Coronary artery (tissue), 2 donors: ENCODE measurements at regions not wholly inside any gene's neighbourhood (a gene's known extent, or its start where the extent isn't known, plus 50 kb on each side); places are given as distances from the start of the nearest gene placed in this dataset.
"Not testable (repeated sequence)": the region's sequence is repeated elsewhere in the genome, so short reads cannot be mapped to it uniquely, and the experiment has no call there.

Source experiments
- DNase-seq: peaks from one replicate; pipeline ENCODE4 v3.0.0-alpha.2; 2017; ENCODE audit warnings: low spot score
- H3K27ac ChIP-seq, 2 donors: fragments of 200-600 bp; sonication (generic); one replicate each; pipeline ENCODE4 v1.5.1; 2016 to 2019
- H3K4me3 ChIP-seq: fragments of 200-600 bp; sonication (generic); 2 replicates; pipeline ENCODE4 v1.5.1; 2016; ENCODE audit warnings: mild to moderate bottlenecking, moderate library complexity
- CTCF ChIP-seq: fragments of 200-600 bp; sonication (generic); IDR thresholded peaks from one replicate; pipeline ENCODE4 v1.5.1; 2019; ENCODE audit warnings: antibody characterized with exemption

GRCh38 chr12:131620946-131621681 lies 89.8 kb upstream of the SFSWAP start:
- Histone ChIP-seq H3K4me3 (no peak overlapping the region), H3K27ac (no peak overlapping the region)
- no peak for TF ChIP-seq CTCF
- no peak for DNase-seq

GRCh38 chr12:131621701-131622421 lies 89.0 kb upstream of the SFSWAP start:
- H3K4me3 ChIP-seq, result no peak overlapping the region
- no peak for TF ChIP-seq CTCF
- no peak for DNase-seq
- H3K27ac ChIP-seq, result no peak overlapping the region

- no peak overlapping the region for H3K27ac ChIP-seq
- no peak for DNase-seq
These were observed 88.4 kb upstream of the SFSWAP start for GRCh38 chr12:131622422-131622955.

GRCh38 chr12:131623404-131624368 lies 87.2 kb upstream of the SFSWAP start:
- not testable (repeated sequence) for H3K27ac ChIP-seq, H3K4me3 ChIP-seq, DNase-seq

More at GRCh38 chr12:131622422-131622955, 88.4 kb upstream of the SFSWAP start:
- TF ChIP-seq CTCF, result no peak
- H3K4me3 ChIP-seq, result no peak overlapping the region

GRCh38 chr12:131624369-131624739 lies 86.5 kb upstream of the SFSWAP start:
- not testable (repeated sequence) for H3K4me3 ChIP-seq, DNase-seq, H3K27ac ChIP-seq

GRCh38 chr12:131624756-131625501 lies 86.0 kb upstream of the SFSWAP start:
- DNase-seq, result not testable (repeated sequence)

GRCh38 chr12:131625966-131626722 lies 84.7 kb upstream of the SFSWAP start:
- not testable (repeated sequence) for DNase-seq, H3K27ac ChIP-seq, H3K4me3 ChIP-seq

More at GRCh38 chr12:131624756-131625501, 86.0 kb upstream of the SFSWAP start:
- H3K4me3 ChIP-seq, H3K27ac ChIP-seq: not testable (repeated sequence)

- DNase-seq, H3K4me3 ChIP-seq, H3K27ac ChIP-seq: not testable (repeated sequence)
These were observed 83.5 kb upstream of the SFSWAP start for GRCh38 chr12:131627151-131628022.
